HFFc6 (cell line): ENCODE measurements at regions not wholly inside any gene's neighbourhood (a gene's known extent, or its start where the extent isn't known, plus 50 kb on each side); places are given as distances from the start of the nearest gene placed in this dataset.

Experiments used
- DNase-seq: peaks from one replicate; pipeline ENCODE4 v3.0.0-alpha.2; 2018
- H3K27ac Mint-ChIP-seq: 2 replicates; pipeline ENCODE4 v1.8.0; 2020; ENCODE audit warnings: mild to moderate bottlenecking, mixed read lengths
- H3K27me3 Mint-ChIP-seq: 2 replicates; pipeline ENCODE4 v1.8.0; 2021; ENCODE audit warnings: mild to moderate bottlenecking, moderate library complexity, mixed read lengths; ENCODE audit not compliant: insufficient read depth
- H3K36me3 Mint-ChIP-seq: 2 replicates; pipeline ENCODE4 v1.8.0; 2021; ENCODE audit warnings: low read depth, mixed read lengths
- H3K4me1 Mint-ChIP-seq: 2 replicates; pipeline ENCODE4 v1.8.0; 2020; ENCODE audit warnings: low read depth, mixed read lengths
- H3K4me3 Mint-ChIP-seq: 2 replicates; pipeline ENCODE4 v1.8.0; 2020; ENCODE audit warnings: mild to moderate bottlenecking, moderate library complexity, mixed read lengths
- H3K9me3 Mint-ChIP-seq: 2 replicates; pipeline ENCODE4 v1.8.0; 2020; ENCODE audit warnings: mild to moderate bottlenecking, mixed read lengths
- TF ChIP-seq, protein P1 (sequence below): fragments of 200-600 bp; sonication (generic); IDR thresholded peaks from 2 replicates; pipeline ENCODE4 v1.5.0; 2021; ENCODE audit warnings: antibody characterized with exemption, mild to moderate bottlenecking

DNA sequence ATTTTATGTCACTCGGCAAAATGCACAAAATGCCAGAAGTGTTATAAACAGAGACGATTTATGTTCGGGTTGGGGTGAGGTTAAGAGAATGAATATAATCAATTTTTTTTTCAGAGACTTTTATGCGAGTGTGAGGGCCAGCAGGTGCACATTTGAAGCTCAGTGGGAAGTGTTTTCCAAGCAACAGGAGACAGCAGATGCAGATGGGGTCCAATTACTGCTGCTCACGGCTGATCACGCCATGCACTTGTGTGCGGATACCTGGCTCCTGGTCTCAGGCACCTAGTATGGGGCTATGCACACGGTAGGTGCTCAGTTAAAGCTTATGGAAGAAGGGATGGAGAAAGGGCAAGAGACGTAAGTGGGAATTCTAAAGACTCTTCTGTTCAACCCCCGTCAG is 249.1 kb downstream of the MIAT start:
- H3K9me3 Mint-ChIP-seq = no peaks in the 10 kb centered on the region
- H3K36me3 Mint-ChIP-seq = no peaks in the 10 kb centered on the region
- DNase-seq = no peak
- TF ChIP-seq, protein P1, sequence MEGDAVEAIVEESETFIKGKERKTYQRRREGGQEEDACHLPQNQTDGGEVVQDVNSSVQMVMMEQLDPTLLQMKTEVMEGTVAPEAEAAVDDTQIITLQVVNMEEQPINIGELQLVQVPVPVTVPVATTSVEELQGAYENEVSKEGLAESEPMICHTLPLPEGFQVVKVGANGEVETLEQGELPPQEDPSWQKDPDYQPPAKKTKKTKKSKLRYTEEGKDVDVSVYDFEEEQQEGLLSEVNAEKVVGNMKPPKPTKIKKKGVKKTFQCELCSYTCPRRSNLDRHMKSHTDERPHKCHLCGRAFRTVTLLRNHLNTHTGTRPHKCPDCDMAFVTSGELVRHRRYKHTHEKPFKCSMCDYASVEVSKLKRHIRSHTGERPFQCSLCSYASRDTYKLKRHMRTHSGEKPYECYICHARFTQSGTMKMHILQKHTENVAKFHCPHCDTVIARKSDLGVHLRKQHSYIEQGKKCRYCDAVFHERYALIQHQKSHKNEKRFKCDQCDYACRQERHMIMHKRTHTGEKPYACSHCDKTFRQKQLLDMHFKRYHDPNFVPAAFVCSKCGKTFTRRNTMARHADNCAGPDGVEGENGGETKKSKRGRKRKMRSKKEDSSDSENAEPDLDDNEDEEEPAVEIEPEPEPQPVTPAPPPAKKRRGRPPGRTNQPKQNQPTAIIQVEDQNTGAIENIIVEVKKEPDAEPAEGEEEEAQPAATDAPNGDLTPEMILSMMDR = no peak
- peaks cover 9% of the 10 kb centered on the region for H3K4me1 Mint-ChIP-seq
- H3K27me3 Mint-ChIP-seq = peaks cover 50% of the 10 kb centered on the region
- H3K27ac Mint-ChIP-seq = no peak overlapping the region
- no peak overlapping the region for H3K4me3 Mint-ChIP-seq

DNA sequence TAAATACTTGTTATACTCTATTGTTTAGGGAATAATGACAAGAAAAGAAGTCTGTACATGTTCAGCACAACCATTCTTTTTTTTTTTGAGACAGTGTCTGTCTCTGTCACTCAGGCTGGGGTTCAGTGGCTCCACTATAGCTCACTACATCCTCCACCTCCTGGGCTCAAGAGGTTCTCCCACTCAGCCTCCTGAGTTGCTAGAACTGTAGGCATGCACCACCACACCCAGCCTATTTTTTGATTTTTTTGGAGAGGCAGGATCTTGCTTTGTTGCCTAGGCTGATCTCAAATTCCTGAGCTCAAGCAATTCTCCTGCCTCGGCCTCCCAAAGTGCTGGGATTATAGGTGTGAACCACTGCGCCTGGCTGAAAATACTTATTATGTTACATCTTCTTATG is 250.0 kb downstream of the MIAT start:
- no peak for DNase-seq
- H3K27me3 Mint-ChIP-seq = peaks cover 56% of the 10 kb centered on the region
- peaks cover 9% of the 10 kb centered on the region for H3K4me1 Mint-ChIP-seq

DNA sequence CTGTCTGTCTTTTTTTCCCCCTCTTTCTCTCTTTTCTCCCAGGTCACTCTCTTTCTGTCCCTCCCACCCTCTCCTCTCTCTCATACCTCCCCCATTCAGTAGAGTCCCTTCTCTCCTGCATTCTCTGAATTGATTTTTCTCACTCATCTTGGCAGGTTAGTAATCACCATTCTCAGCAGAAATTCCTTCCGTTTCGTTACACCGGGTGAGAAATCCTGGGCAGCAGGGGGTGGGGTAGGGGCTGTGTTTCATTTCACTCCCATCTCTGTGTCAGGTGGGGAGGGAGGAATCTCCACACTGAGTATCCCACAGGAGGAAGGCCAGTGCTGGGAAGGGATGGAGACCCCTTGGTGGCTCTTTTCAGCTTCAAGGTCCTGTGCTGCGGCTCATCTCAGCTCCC is 253.5 kb downstream of the MIAT start:
- TF ChIP-seq, protein P1 = no peak
- Mint-ChIP-seq H3K4me3 (no peak overlapping the region), H3K27ac (no peak overlapping the region), H3K27me3 (peaks cover 49% of the 10 kb centered on the region), H3K4me1 (no peaks in the 10 kb centered on the region), H3K36me3 (no peaks in the 10 kb centered on the region), H3K9me3 (no peaks in the 10 kb centered on the region)
- DNase-seq = no peak

More for the DNA sequence above, 250.0 kb downstream of the MIAT start:
- Mint-ChIP-seq H3K9me3 (no peaks in the 10 kb centered on the region), H3K4me3 (no peak overlapping the region), H3K36me3 (no peaks in the 10 kb centered on the region), H3K27ac (no peak overlapping the region)
- TF ChIP-seq, protein P1 = no peak

DNA sequence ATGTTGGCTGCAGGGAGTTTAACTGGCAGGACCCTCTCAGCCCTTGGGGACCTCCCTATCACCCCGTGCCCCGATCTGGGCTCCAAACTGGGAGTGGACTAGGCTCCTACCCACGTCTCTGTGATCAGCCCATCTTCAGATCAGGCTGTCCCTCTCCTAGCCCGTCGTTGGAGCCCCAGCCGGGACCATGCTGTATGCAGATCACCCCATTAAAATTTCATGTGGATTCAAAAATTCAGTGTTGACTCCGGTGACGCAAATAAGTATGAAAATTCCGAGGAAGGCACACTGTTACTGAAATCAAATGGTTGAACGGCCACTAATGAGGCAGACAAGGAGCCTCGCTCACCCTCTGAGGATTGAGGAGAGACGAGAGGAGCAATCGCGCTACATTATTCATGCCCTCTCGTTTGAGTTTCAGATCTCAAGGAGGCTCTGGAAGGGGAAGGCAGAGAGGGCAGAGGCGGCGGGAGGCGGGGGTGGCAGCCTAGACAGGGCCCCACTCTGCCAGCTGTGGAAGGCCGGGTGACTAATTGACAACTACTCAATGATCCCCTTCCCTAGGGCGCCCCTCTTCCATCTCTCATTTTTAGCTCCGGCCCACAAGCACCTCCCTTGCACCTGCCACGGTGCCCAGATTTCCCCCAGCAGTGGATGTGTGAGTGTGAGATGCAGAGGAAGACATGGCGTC is 255.4 kb downstream of the MIAT start:
- Mint-ChIP-seq H3K4me1 (no peaks in the 10 kb centered on the region), H3K4me3 (no peak overlapping the region), H3K27me3 (peaks cover 47% of the 10 kb centered on the region), H3K27ac (no peak overlapping the region), H3K9me3 (no peaks in the 10 kb centered on the region), H3K36me3 (no peaks in the 10 kb centered on the region)
- TF ChIP-seq, protein P1 = no peak
- no peak for DNase-seq

DNA sequence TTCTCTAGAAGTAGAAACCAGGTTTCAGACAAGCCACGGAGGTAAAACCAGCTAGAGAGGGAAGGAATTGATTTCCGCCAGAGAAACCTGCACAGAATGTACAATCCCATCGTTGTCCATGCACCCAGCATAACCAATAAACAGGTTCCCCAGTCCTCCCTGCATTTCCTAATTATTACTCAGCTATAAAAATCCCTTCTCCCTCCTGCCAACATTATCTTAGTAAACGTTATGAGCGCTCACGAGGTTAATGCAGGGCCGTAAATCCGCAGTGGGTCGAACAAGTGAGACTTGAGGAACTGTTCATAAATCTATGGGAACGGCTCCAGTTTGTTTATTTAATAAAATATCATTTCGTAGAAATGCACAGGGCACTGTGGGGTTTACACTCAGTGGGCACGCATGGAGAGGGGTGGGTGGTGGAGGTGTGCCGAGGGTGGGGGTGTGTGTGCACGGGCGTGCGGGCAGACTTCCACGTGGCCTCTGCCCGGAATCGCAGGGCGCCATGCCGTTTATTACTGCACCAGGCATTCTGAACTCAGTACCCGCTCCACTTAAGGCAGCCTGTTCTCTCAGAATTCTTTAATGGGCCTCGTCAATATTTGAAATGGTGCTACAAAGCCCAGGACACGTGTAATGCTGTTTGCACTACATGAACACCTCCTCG is 257.3 kb downstream of the MIAT start:
- H3K27me3 Mint-ChIP-seq = peaks cover 41% of the 10 kb centered on the region
- no peak for DNase-seq

More for the DNA sequence above, 257.3 kb downstream of the MIAT start:
- no peaks in the 10 kb centered on the region for H3K4me1 Mint-ChIP-seq
- no peaks in the 10 kb centered on the region for H3K36me3 Mint-ChIP-seq
- no peak overlapping the region for H3K27ac Mint-ChIP-seq
- H3K4me3 Mint-ChIP-seq = no peak overlapping the region
- no peaks in the 10 kb centered on the region for H3K9me3 Mint-ChIP-seq
- TF ChIP-seq, protein P1 = no peak
